ENCODE measurements at regions not wholly inside any gene's neighbourhood (a gene's known extent, or its start where the extent isn't known, plus 50 kb on each side); places are given as distances from the start of the nearest gene placed in this dataset.

DNA sequence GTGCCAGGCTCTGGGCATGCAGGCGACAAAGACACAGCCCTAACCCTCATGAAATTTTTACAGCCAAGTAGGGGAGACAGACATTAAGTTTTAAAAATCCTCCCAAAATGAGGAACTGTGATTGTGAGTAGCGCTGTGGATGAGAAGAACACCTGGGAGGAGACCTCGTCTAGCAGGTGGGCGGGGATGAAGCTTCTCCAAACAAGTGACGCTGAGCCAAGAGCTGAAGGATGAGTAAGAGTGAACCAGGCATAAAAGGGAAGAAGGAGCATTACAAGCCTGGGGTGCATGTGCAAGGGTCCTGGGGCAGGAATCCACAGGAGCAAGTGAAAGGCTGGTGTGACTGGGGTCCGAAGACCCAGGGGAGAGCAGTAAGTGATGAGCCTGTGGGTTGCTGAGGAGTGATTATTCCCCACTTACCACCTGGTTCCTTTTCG is 149.4 kb upstream of the HS3ST2 start:
- TF ChIP-seq, protein P1, sequence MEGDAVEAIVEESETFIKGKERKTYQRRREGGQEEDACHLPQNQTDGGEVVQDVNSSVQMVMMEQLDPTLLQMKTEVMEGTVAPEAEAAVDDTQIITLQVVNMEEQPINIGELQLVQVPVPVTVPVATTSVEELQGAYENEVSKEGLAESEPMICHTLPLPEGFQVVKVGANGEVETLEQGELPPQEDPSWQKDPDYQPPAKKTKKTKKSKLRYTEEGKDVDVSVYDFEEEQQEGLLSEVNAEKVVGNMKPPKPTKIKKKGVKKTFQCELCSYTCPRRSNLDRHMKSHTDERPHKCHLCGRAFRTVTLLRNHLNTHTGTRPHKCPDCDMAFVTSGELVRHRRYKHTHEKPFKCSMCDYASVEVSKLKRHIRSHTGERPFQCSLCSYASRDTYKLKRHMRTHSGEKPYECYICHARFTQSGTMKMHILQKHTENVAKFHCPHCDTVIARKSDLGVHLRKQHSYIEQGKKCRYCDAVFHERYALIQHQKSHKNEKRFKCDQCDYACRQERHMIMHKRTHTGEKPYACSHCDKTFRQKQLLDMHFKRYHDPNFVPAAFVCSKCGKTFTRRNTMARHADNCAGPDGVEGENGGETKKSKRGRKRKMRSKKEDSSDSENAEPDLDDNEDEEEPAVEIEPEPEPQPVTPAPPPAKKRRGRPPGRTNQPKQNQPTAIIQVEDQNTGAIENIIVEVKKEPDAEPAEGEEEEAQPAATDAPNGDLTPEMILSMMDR (IDR thresholded peaks at IDR 0.05 in 4 of 5, conservative IDR thresholded peaks at IDR 0.05 in 1 of 5): no peak
- TF ChIP-seq POLR2A (IDR thresholded peaks at IDR 0.05): no peak

Measured in gastrocnemius medialis (tissue), 4 donors.